C4-2B (cell line): ENCODE measurements at regions not wholly inside any gene's neighbourhood (a gene's known extent, or its start where the extent isn't known, plus 50 kb on each side); places are given as distances from the start of the nearest gene placed in this dataset.

Experiments
- CTCF ChIP-seq: fragments of 450-650 bp; conservative IDR thresholded peaks from 2 replicates; pipeline ENCODE4 v1.5.1; 2017; ENCODE audit warnings: mild to moderate bottlenecking
- ZFX ChIP-seq: fragments of 450-650 bp; IDR thresholded peaks from 2 replicates; pipeline ENCODE4 v1.6.1; 2017

GRCh38 chr13:56893843-56894242 is 246.9 kb upstream of the PRR20A start:
- TF ChIP-seq CTCF (no peak), ZFX (no peak)
